ENCODE measurements at regions not wholly inside any gene's neighbourhood (a gene's known extent, or its start where the extent isn't known, plus 50 kb on each side); places are given as distances from the start of the nearest gene placed in this dataset.

GRCh38 chr1:98056781-98057180 lies 135.9 kb upstream of the DPYD start:
- DNase-seq: no peak

GRCh38 chr1:98055457-98055856 lies 134.6 kb upstream of the DPYD start:
- no peak for DNase-seq

GRCh38 chr1:98054786-98055185 lies 134.0 kb upstream of the DPYD start:
- DNase-seq: no peak

DNA sequence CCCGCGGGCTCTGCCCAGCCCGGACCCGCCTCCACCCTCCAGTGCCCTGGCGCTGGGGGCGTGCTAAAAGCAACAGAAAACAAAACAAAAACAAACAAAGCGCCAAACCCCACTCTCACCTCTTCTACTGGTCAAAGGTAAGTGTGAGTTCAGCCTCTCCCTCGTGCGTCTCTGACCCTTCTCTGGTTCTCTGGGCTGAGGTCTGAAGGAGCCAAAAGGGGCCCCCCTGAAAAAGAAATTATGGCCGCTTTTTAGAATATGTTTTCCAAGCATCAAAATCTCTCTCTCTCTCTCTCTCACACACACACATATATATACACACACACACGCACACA lies 133.5 kb upstream of the DPYD start:
- no peak for DNase-seq

- DNase-seq: peak; percentile 74
Observed at GRCh38 chr1:98053471-98054366, 132.9 kb upstream of the DPYD start.

DNA sequence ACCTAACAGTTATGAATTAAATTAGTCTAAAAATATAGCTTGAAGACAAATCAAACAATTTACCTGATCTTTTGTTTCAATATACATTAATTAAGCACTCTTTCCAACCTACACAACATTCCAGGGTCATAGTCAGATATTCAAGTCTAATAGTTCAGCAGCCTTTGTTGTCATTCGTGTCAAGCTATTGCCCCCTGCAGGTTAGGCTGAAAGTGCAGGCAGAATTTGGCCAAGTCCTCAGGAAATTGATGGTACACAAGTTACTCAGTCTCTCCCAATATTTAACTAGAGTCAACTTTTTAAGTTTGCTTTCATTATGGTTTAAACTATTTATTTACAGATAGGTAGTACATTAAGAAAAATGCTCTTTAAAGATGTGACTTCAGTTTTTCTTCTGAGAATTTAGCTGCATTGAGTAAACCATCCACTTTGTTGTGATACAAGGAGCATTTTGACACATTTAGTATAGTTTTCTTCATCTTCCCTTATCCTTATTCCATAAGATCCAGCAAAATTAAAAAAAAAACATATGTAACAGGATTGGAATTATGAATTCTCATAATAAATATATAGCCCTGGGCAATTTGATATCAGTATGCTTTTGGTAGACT lies 130.3 kb upstream of the DPYD start:
- DNase-seq: peak; percentile 56

GRCh38 chr1:98049370-98050135 lies 128.7 kb upstream of the DPYD start:
- DNase-seq: no peak

DNA sequence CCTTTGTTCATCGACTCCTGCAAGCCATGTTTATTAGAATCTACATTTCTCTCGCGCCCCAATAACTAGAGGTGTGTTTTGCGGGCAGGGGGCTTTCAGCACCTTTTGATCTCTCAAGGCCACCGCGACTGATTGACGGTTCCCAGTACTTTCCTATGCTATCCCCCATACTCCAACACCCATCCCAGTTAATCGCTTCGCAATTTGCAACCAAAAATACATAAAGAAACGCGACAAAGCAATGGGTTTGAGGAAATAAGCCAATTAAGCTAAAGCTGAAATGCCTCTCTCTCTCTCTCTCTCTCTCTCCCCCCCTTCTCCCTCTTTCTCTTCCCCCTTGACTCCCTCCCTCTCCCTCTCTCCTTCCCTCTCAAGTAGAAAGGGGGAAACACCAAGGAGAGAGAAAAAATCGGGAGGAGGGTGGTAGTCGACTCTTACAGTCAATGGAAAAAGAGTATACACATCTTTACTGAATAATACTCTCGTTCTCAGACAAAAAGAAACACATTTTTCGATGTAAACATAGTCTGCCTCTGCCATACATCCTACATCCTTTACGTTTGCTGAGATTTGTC lies 128.0 kb upstream of the DPYD start:
- no peak for DNase-seq

DNA sequence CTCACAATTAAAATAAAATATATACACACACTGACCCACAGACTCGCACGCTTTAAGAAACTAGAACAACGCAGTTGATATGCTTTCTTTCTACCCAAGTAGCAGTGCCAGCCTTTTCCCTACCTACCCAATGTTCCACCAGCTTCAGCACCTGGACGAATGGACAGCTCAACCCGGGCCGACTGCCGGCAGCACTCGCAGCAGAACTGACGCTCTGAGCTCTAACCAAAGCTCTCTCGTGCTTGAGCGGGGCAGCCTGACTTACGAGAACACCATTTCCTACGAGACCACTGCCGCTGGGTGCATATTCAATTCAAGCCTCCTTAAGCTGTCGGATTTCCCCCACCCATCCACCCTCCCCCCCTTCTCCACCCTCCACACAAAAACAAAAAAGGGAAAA lies 127.4 kb upstream of the DPYD start:
- DNase-seq: peak; percentile 83

GRCh38 chr1:98047171-98047570 lies 126.3 kb upstream of the DPYD start:
- no peak for DNase-seq

GRCh38 chr1:98045767-98046641 lies 125.2 kb upstream of the DPYD start:
- DNase-seq: no peak

DNA sequence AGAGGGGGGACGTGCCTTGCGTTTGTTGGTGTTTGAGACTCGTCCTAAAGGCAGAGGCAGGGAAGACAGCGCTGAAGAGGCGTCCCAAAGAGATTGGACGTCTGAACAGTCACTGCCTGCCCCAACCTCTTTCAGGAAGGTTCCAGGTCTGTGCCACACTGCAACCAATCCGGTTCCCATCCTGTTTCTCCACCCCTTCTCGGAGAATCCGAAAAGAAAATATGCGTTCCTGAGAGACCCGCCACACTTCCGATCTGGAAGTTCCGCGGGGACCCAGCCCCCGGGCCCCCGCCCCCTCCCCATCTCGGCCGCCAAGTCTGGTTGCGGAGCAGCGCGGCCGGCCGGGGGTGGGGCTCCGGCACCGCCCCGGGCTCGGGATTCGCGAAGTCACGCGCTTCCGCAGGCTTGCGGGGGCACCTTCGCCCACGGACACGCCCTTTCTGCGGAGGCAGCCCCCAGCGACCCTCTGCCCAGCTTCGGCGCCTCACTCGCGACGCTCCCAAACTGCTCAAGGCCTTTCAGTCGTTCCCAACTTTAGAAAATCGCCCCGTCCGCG lies 124.5 kb upstream of the DPYD start:
- no peak for DNase-seq

GRCh38 chr1:98044766-98045165 lies 123.9 kb upstream of the DPYD start:
- no peak for DNase-seq

- no peak for DNase-seq
Observed at GRCh38 chr1:98044071-98044697, 123.3 kb upstream of the DPYD start.

DNA sequence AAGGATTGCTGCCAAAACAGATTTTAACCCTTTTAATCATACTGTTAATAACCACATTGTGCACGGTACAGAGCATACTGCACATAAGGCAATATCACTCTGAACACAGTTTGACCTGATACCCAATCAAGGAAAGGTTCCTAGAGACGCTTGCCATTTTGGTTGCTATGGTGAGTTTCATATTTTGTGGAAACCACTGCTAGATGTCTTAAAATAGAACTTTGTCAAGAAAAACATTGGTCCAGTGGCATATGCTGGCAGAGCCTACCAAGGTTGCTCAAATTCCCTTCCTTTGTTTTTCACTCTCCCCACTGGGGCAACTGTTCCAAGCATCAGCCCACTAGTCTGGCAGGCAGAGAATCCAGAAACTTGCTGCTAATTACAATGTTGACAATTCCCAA lies 114.8 kb upstream of the DPYD start:
- no peak for DNase-seq

GRCh38 chr1:98034505-98034904 lies 113.7 kb upstream of the DPYD start:
- DNase-seq: no peak

- DNase-seq: no peak
Observed at GRCh38 chr1:98032958-98033357, 112.1 kb upstream of the DPYD start.

DNA sequence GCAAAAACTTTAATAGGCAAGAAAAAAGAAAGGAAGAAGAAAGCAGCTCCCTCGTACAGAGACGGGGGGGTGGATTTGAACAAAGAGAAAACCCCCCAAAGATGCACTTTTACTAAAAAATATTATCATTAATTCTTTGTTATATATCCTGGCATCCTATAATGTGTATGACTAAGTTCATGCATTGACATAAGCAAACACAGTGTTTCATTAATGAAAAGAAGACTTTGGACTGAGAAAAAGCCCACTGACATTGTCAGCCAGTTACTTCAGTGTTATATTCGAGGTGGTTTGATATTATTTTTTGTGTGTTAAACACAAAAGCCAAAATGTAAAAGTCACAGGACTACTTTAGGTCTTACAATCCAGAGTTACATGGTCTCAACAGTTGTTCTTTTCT lies 110.1 kb upstream of the DPYD start:
- DNase-seq: no peak

- no peak for DNase-seq
Observed at GRCh38 chr1:98030483-98030882, 109.6 kb upstream of the DPYD start.

GRCh38 chr1:98028800-98029199 lies 108.0 kb upstream of the DPYD start:
- no peak for DNase-seq

- no peak for DNase-seq
Observed at GRCh38 chr1:98027103-98027705, 106.4 kb upstream of the DPYD start.

Data from hindlimb muscle (tissue), 1 donor.